H1 (cell line): ENCODE measurements at regions not wholly inside any gene's neighbourhood (a gene's known extent, or its start where the extent isn't known, plus 50 kb on each side); places are given as distances from the start of the nearest gene placed in this dataset.

Experiments
- CTCF ChIP-seq, 3 experiments: IDR thresholded peaks; 1 replicate in 2 of 3; 2 replicates in 1 of 3; pipeline versions ENCODE4 v1.5.1 to v1.6.1; 2011; ENCODE audit warnings: low read length in 3 of 3, mild to moderate bottlenecking in 3 of 3, inconsistent platforms in 2 of 3, low read depth in 1 of 3, moderate library complexity in 1 of 3; ENCODE audit not compliant: insufficient read depth in 1 of 3; ENCODE audit errors: control extremely low read depth in 1 of 3
- HDAC6 ChIP-seq: IDR thresholded peaks from one replicate; pipeline ENCODE4 v1.7.1; 2012; ENCODE audit warnings: low read depth, mild to moderate bottlenecking, inconsistent platforms, low read length, moderate library complexity
- POLR2A ChIP-seq, 2 experiments: IDR thresholded peaks; 1 replicate in 1 of 2; 2 replicates in 1 of 2; pipeline ENCODE4 v1.6.1; 2011; ENCODE audit warnings: low read depth in 2 of 2, low read length in 2 of 2, mild to moderate bottlenecking in 2 of 2; ENCODE audit errors: control extremely low read depth in 1 of 2
- SIN3A ChIP-seq, 2 experiments: IDR thresholded peaks in 1 of 2; conservative IDR thresholded peaks in 1 of 2; 2 replicates each; pipeline ENCODE4 v1.6.1; 2011 to 2012; ENCODE audit warnings: low read length in 2 of 2, improper control_type of control experiment in 1 of 2, low read depth in 1 of 2, mild to moderate bottlenecking in 1 of 2
- SUZ12 ChIP-seq: fragments of 200-600 bp; sonication (generic); IDR thresholded peaks from 2 replicates; pipeline ENCODE4 v1.6.1; 2012; ENCODE audit warnings: mild to moderate bottlenecking, inconsistent platforms, low read length, moderate library complexity, mixed read lengths
- ZNF274 ChIP-seq: IDR thresholded peaks from 2 replicates; pipeline ENCODE4 v1.7.0; 2012; ENCODE audit warnings: low read length, borderline replicate concordance; ENCODE audit errors: extremely low read depth

GRCh38 chr2:16861111-16861510 is 195.5 kb upstream of the CYRIA start:
- TF ChIP-seq POLR2A (IDR thresholded peaks at IDR 0.05; ENCODE audit: control extremely low read depth in 1 of 2, low read depth in 2 of 2, low read length in 2 of 2) (no peak), CTCF (IDR thresholded peaks at IDR 0.05; ENCODE audit: control extremely low read depth in 1 of 3, insufficient read depth in 1 of 3, low read depth in 1 of 3, low read length in 3 of 3) (no peak), SUZ12 (no peak), ZNF274 (no peak), HDAC6 (no peak), SIN3A (conservative IDR thresholded peaks at IDR 0.05 in 1 of 2, IDR thresholded peaks at IDR 0.05 in 1 of 2; ENCODE audit: low read depth in 1 of 2, low read length in 2 of 2) (no peak)
